Lung (tissue), 11 donors: ENCODE measurements at regions not wholly inside any gene's neighbourhood (a gene's known extent, or its start where the extent isn't known, plus 50 kb on each side); places are given as distances from the start of the nearest gene placed in this dataset.

ENCODE experiments used
- ATAC-seq: fragments of 200-7000 bp; cut with Tn5 transposase; one replicate; pipeline ENCODE4 v1.9.1; 2020; ENCODE audit warnings: moderate number of reproducible peaks; ENCODE audit not compliant: insufficient read depth, low FRiP score
- DNase-seq, 3 donors: peaks; one replicate each; pipeline ENCODE4 v3.0.0-alpha.2; 2013 to 2017
- H3K27ac ChIP-seq, 2 donors: one replicate each; pipeline ENCODE4 v1.5.1; 2013; ENCODE audit warnings: mild to moderate bottlenecking in 2 of 2, moderate library complexity in 2 of 2, control low read depth in 1 of 2, inconsistent platforms in 1 of 2, low read depth in 1 of 2, low read length in 1 of 2
- H3K27me3 ChIP-seq, 3 donors: one replicate each; pipeline ENCODE4 v1.5.1; 2013; ENCODE audit warnings: low read length in 2 of 3; ENCODE audit not compliant: control insufficient read depth in 3 of 3, insufficient read depth in 3 of 3
- H3K36me3 ChIP-seq, 4 donors: one replicate each; pipeline ENCODE4 v1.5.1; 2013; ENCODE audit warnings: low read length in 4 of 4, mild to moderate bottlenecking in 1 of 4, moderate library complexity in 1 of 4; ENCODE audit not compliant: control insufficient read depth in 4 of 4, insufficient read depth in 4 of 4
- H3K4me1 ChIP-seq, 5 donors: one replicate each; pipeline ENCODE4 v1.5.1; 2013; ENCODE audit warnings: low read length in 5 of 5, mild to moderate bottlenecking in 2 of 5, moderate library complexity in 1 of 5; ENCODE audit not compliant: control insufficient read depth in 5 of 5, insufficient read depth in 5 of 5
- H3K4me3 ChIP-seq: one replicate; pipeline ENCODE4 v1.5.1; 2013; ENCODE audit warnings: mild to moderate bottlenecking, control low read depth, moderate library complexity
- H3K9ac ChIP-seq, 2 donors: one replicate each; pipeline ENCODE4 v1.5.1; 2013; ENCODE audit warnings: low read length in 2 of 2, control low read depth in 1 of 2; ENCODE audit not compliant: insufficient read depth in 1 of 2
- H3K9me3 ChIP-seq, 4 donors: one replicate each; pipeline ENCODE4 v1.5.1; 2013; ENCODE audit warnings: low read length in 3 of 4, mild to moderate bottlenecking in 1 of 4, moderate library complexity in 1 of 4; ENCODE audit not compliant: control insufficient read depth in 4 of 4, insufficient read depth in 3 of 4
- WGBS, 2 donors: extraction: QIAGEN DNeasy Blood & Tissue Kit; methylation state at CpG; one replicate each; pipeline ENCODE4 v1.1.7; 2013; 5-methylcytosine and 5-hydroxymethylcytosine counted together
- TF ChIP-seq, protein P1 (sequence below): IDR thresholded peaks from 2 replicates; pipeline ENCODE4 v1.5.1; 2012; ENCODE audit warnings: mild to moderate bottlenecking; ENCODE audit errors: control extremely low read depth, extremely low read depth
- donor health status: control.
- donor health status: control.
- donor health status: Bipolar disorder and iron deficiency.
- donor health status: healthy.
- donor health status: DM: yes; HTN: yes; CAD: no.

- Histone ChIP-seq H3K36me3 (no peaks in the 10 kb centered on the region), H3K27me3 (no peaks in the 10 kb centered on the region), H3K4me1 (peaks cover 0 to 29% (median 0%) of the 10 kb centered on the region in 5 donors), H3K9me3 (no peaks in the 10 kb centered on the region), H3K9ac (no peak overlapping the region), H3K27ac (no peak overlapping the region), H3K4me3 (no peak overlapping the region)
- DNase-seq (peak in 2 of 3 donors; percentile 82 to 84), ATAC-seq (no peak)
- TF ChIP-seq, protein P1, sequence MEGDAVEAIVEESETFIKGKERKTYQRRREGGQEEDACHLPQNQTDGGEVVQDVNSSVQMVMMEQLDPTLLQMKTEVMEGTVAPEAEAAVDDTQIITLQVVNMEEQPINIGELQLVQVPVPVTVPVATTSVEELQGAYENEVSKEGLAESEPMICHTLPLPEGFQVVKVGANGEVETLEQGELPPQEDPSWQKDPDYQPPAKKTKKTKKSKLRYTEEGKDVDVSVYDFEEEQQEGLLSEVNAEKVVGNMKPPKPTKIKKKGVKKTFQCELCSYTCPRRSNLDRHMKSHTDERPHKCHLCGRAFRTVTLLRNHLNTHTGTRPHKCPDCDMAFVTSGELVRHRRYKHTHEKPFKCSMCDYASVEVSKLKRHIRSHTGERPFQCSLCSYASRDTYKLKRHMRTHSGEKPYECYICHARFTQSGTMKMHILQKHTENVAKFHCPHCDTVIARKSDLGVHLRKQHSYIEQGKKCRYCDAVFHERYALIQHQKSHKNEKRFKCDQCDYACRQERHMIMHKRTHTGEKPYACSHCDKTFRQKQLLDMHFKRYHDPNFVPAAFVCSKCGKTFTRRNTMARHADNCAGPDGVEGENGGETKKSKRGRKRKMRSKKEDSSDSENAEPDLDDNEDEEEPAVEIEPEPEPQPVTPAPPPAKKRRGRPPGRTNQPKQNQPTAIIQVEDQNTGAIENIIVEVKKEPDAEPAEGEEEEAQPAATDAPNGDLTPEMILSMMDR, result peak; percentile 10
- 2% methylated on average over 2 of the region's 2 CpGs for WGBS, 2 donors
Measured at GRCh38 chr5:91641730-91642350, 258.7 kb upstream of the ARRDC3 start.

GRCh38 chr5:91639744-91640143 lies 256.6 kb upstream of the ARRDC3 start:
- 53 to 55% methylated on average over 3 of the region's 3 CpGs for WGBS, 2 donors
- H3K4me1 ChIP-seq, result peaks cover 0 to 29% (median 0%) of the 10 kb centered on the region in 5 donors
- TF ChIP-seq, protein P1, result no peak
- ATAC-seq (no peak), DNase-seq (no peak)
- no peaks in the 10 kb centered on the region for H3K27me3 ChIP-seq
- no peaks in the 10 kb centered on the region for H3K36me3 ChIP-seq
- no peak overlapping the region for H3K9ac ChIP-seq
- H3K4me3 ChIP-seq, result no peak overlapping the region
- H3K27ac ChIP-seq, result no peak overlapping the region
- H3K9me3 ChIP-seq, result no peaks in the 10 kb centered on the region

- TF ChIP-seq, protein P1, result no peak
Measured at GRCh38 chr5:91638010-91638409, 254.9 kb upstream of the ARRDC3 start.

More at GRCh38 chr5:91638010-91638409, 254.9 kb upstream of the ARRDC3 start:
- Histone ChIP-seq H3K4me1 (peaks cover 0 to 23% (median 0%) of the 10 kb centered on the region in 5 donors), H3K36me3 (no peaks in the 10 kb centered on the region), H3K27me3 (no peaks in the 10 kb centered on the region), H3K9ac (no peak overlapping the region), H3K27ac (no peak overlapping the region), H3K4me3 (no peak overlapping the region), H3K9me3 (no peaks in the 10 kb centered on the region)
- ATAC-seq (no peak), DNase-seq (no peak)
- WGBS, 2 donors, result 89 to 100% methylated on average over 1 of the region's 1 CpG
